ENCODE measurements at regions not wholly inside any gene's neighbourhood (a gene's known extent, or its start where the extent isn't known, plus 50 kb on each side); places are given as distances from the start of the nearest gene placed in this dataset.

- no peak for DNase-seq (ENCODE audit: low spot score)
- H3K9me3 ChIP-seq (ENCODE audit: severe bottlenecking), result no peaks in the 10 kb centered on the region
- no peak for ATAC-seq (ENCODE audit: low read depth)
- H3K4me3 ChIP-seq (ENCODE audit: severe bottlenecking), result no peak overlapping the region
- H3K27me3 ChIP-seq (ENCODE audit: insufficient read depth, poor library complexity, severe bottlenecking), result no peaks in the 10 kb centered on the region
- H3K36me3 ChIP-seq (ENCODE audit: low read depth), result no peaks in the 10 kb centered on the region
- no peaks in the 10 kb centered on the region for H3K4me1 ChIP-seq (ENCODE audit: insufficient read depth, poor library complexity, severe bottlenecking)
- H3K27ac ChIP-seq (ENCODE audit: poor library complexity, severe bottlenecking), result no peak overlapping the region
- TF ChIP-seq CTCF (IDR thresholded peaks at IDR 0.05; ENCODE audit: poor library complexity, severe bottlenecking), result no peak
Observed at GRCh38 chr5:68149189-68149588, 66.4 kb upstream of the PIK3R1 start.

- no peaks in the 10 kb centered on the region for H3K36me3 ChIP-seq (ENCODE audit: low read depth)
- no peak for TF ChIP-seq CTCF (IDR thresholded peaks at IDR 0.05; ENCODE audit: poor library complexity, severe bottlenecking)
- no peaks in the 10 kb centered on the region for H3K27me3 ChIP-seq (ENCODE audit: insufficient read depth, poor library complexity, severe bottlenecking)
- no peak for ATAC-seq (ENCODE audit: low read depth)
- DNase-seq (ENCODE audit: low spot score), result no peak
- H3K9me3 ChIP-seq (ENCODE audit: severe bottlenecking), result no peaks in the 10 kb centered on the region
- no peak overlapping the region for H3K27ac ChIP-seq (ENCODE audit: poor library complexity, severe bottlenecking)
- H3K4me3 ChIP-seq (ENCODE audit: severe bottlenecking), result no peak overlapping the region
- H3K4me1 ChIP-seq (ENCODE audit: insufficient read depth, poor library complexity, severe bottlenecking), result no peaks in the 10 kb centered on the region
Observed at GRCh38 chr5:68148096-68148495, 67.5 kb upstream of the PIK3R1 start.

- H3K27ac ChIP-seq (ENCODE audit: poor library complexity, severe bottlenecking), result no peak overlapping the region
- no peaks in the 10 kb centered on the region for H3K27me3 ChIP-seq (ENCODE audit: insufficient read depth, poor library complexity, severe bottlenecking)
- H3K4me3 ChIP-seq (ENCODE audit: severe bottlenecking), result no peak overlapping the region
- ATAC-seq (ENCODE audit: low read depth), result no peak
- no peaks in the 10 kb centered on the region for H3K4me1 ChIP-seq (ENCODE audit: insufficient read depth, poor library complexity, severe bottlenecking)
- no peak for TF ChIP-seq CTCF (IDR thresholded peaks at IDR 0.05; ENCODE audit: poor library complexity, severe bottlenecking)
- no peaks in the 10 kb centered on the region for H3K9me3 ChIP-seq (ENCODE audit: severe bottlenecking)
- DNase-seq (ENCODE audit: low spot score), result no peak
- H3K36me3 ChIP-seq (ENCODE audit: low read depth), result no peaks in the 10 kb centered on the region
Observed at GRCh38 chr5:68147659-68148058, 67.9 kb upstream of the PIK3R1 start.

- peaks cover 7% of the 10 kb centered on the region for H3K4me1 ChIP-seq (ENCODE audit: insufficient read depth, poor library complexity, severe bottlenecking)
- DNase-seq (ENCODE audit: low spot score) (no peak), ATAC-seq (ENCODE audit: low read depth) (no peak)
- H3K36me3 ChIP-seq (ENCODE audit: low read depth), result no peaks in the 10 kb centered on the region
- no peak for TF ChIP-seq CTCF (IDR thresholded peaks at IDR 0.05; ENCODE audit: poor library complexity, severe bottlenecking)
- no peaks in the 10 kb centered on the region for H3K9me3 ChIP-seq (ENCODE audit: severe bottlenecking)
- H3K4me3 ChIP-seq (ENCODE audit: severe bottlenecking), result no peak overlapping the region
- no peaks in the 10 kb centered on the region for H3K27me3 ChIP-seq (ENCODE audit: insufficient read depth, poor library complexity, severe bottlenecking)
- H3K27ac ChIP-seq (ENCODE audit: poor library complexity, severe bottlenecking), result no peak overlapping the region
Observed at GRCh38 chr5:68141494-68141893, 74.1 kb upstream of the PIK3R1 start.

GRCh38 chr5:68140763-68141162 lies 74.8 kb upstream of the PIK3R1 start:
- no peaks in the 10 kb centered on the region for H3K27me3 ChIP-seq (ENCODE audit: insufficient read depth, poor library complexity, severe bottlenecking)
- TF ChIP-seq CTCF (IDR thresholded peaks at IDR 0.05; ENCODE audit: poor library complexity, severe bottlenecking), result no peak
- no peaks in the 10 kb centered on the region for H3K36me3 ChIP-seq (ENCODE audit: low read depth)
- no peak overlapping the region for H3K27ac ChIP-seq (ENCODE audit: poor library complexity, severe bottlenecking)
- peaks cover 7% of the 10 kb centered on the region for H3K4me1 ChIP-seq (ENCODE audit: insufficient read depth, poor library complexity, severe bottlenecking)
- H3K4me3 ChIP-seq (ENCODE audit: severe bottlenecking), result no peak overlapping the region
- ATAC-seq (ENCODE audit: low read depth) (no peak), DNase-seq (ENCODE audit: low spot score) (no peak)
- H3K9me3 ChIP-seq (ENCODE audit: severe bottlenecking), result no peaks in the 10 kb centered on the region

Data from RWPE2 (cell line).